ENCODE measurements at regions not wholly inside any gene's neighbourhood (a gene's known extent, or its start where the extent isn't known, plus 50 kb on each side); places are given as distances from the start of the nearest gene placed in this dataset.

GRCh38 chr9:6109986-6110385, 94.6 kb upstream of the RANBP6 start:
- Mint-ChIP-seq H3K4me3 (no peak overlapping the region), H3K9me3 (ENCODE audit: insufficient read depth) (no peaks in the 10 kb centered on the region), H3K27ac (no peak overlapping the region), H3K27me3 (no peaks in the 10 kb centered on the region), H3K4me1 (no peaks in the 10 kb centered on the region)
- no peak overlapping the region for H3K27ac ChIP-seq (ENCODE audit: low read length in 2 of 2)
- H3K36me3 ChIP-seq (replicated peaks in 1 of 2; ENCODE audit: control extremely low read depth in 1 of 2, control insufficient read depth in 1 of 2, extremely low read depth in 1 of 2, insufficient read depth in 2 of 2, low read length in 1 of 2): no peaks in the 10 kb centered on the region
- DNase-seq: no peak
- intact Hi-C loops (cut with micrococcal nuclease): no loop called here
- no peak overlapping the region for H3K4me3 ChIP-seq (ENCODE audit: control extremely low read depth in 1 of 5, extremely low read depth in 1 of 5, insufficient read depth in 1 of 5, low read depth in 2 of 5, low read length in 4 of 5)
- H2AFZ ChIP-seq (ENCODE audit: insufficient read depth, low read depth, low read length, poor library complexity, severe bottlenecking): no peak overlapping the region
- no CpG with 5 or more reads among the region's 2 CpGs for WGBS (ENCODE audit: insufficient coverage)
- ChIA-PET CTCF (no interaction called here), POLR2A (no interaction called here)
- TF ChIP-seq EZH2 (IDR thresholded peaks at IDR 0.05; ENCODE audit: borderline replicate concordance, insufficient read depth, low read depth, low read length, poor library complexity, severe bottlenecking): no peak
- H3K9ac ChIP-seq (ENCODE audit: low read length): no peak overlapping the region
- H3K79me2 ChIP-seq (ENCODE audit: control insufficient read depth, insufficient read depth, low read length): no peaks in the 10 kb centered on the region
- H3K27me3 ChIP-seq (replicated peaks in 1 of 4; ENCODE audit: control extremely low read depth in 1 of 4, control insufficient read depth in 3 of 4, insufficient read depth in 4 of 4, low read length in 3 of 4): no peaks in the 10 kb centered on the region
- H4K20me1 ChIP-seq (ENCODE audit: control insufficient read depth, insufficient read depth, low read length, poor library complexity, severe bottlenecking): no peaks in the 10 kb centered on the region
- no peak overlapping the region for H3K4me2 ChIP-seq (replicated peaks; ENCODE audit: low read depth, low read length, poor library complexity, severe bottlenecking)
- no peak for ATAC-seq (ENCODE audit: low read depth)
- peaks cover 0 to 11% (median 0%) of the 10 kb centered on the region in 3 donors for H3K9me3 ChIP-seq (ENCODE audit: control extremely low read depth in 1 of 3, control insufficient read depth in 2 of 3, insufficient read depth in 1 of 3, low read length in 2 of 3)
- H3K4me1 ChIP-seq (ENCODE audit: control insufficient read depth in 2 of 2, insufficient read depth in 2 of 2, low read length in 2 of 2): no peaks in the 10 kb centered on the region

GRCh38 chr9:6109571-6109970, 94.1 kb upstream of the RANBP6 start:
- no peak overlapping the region for H3K9ac ChIP-seq (ENCODE audit: low read length)
- H3K4me3 ChIP-seq (ENCODE audit: control extremely low read depth in 1 of 5, extremely low read depth in 1 of 5, insufficient read depth in 1 of 5, low read depth in 2 of 5, low read length in 4 of 5): no peak overlapping the region
- no peak overlapping the region for H2AFZ ChIP-seq (ENCODE audit: insufficient read depth, low read depth, low read length, poor library complexity, severe bottlenecking)
- no peaks in the 10 kb centered on the region for H3K79me2 ChIP-seq (ENCODE audit: control insufficient read depth, insufficient read depth, low read length)
- H3K36me3 ChIP-seq (replicated peaks in 1 of 2; ENCODE audit: control extremely low read depth in 1 of 2, control insufficient read depth in 1 of 2, extremely low read depth in 1 of 2, insufficient read depth in 2 of 2, low read length in 1 of 2): no peaks in the 10 kb centered on the region
- no peak for DNase-seq
- no peaks in the 10 kb centered on the region for H3K4me1 ChIP-seq (ENCODE audit: control insufficient read depth in 2 of 2, insufficient read depth in 2 of 2, low read length in 2 of 2)
- Mint-ChIP-seq H3K4me1 (no peaks in the 10 kb centered on the region), H3K4me3 (no peak overlapping the region), H3K27ac (no peak overlapping the region), H3K9me3 (ENCODE audit: insufficient read depth) (no peaks in the 10 kb centered on the region), H3K27me3 (no peaks in the 10 kb centered on the region)
- POLR2A ChIA-PET: no interaction called here
- no peaks in the 10 kb centered on the region for H4K20me1 ChIP-seq (ENCODE audit: control insufficient read depth, insufficient read depth, low read length, poor library complexity, severe bottlenecking)
- no peaks in the 10 kb centered on the region for H3K27me3 ChIP-seq (replicated peaks in 1 of 4; ENCODE audit: control extremely low read depth in 1 of 4, control insufficient read depth in 3 of 4, insufficient read depth in 4 of 4, low read length in 3 of 4)
- ATAC-seq (ENCODE audit: low read depth): no peak
- H3K4me2 ChIP-seq (replicated peaks; ENCODE audit: low read depth, low read length, poor library complexity, severe bottlenecking): no peak overlapping the region
- intact Hi-C loops (cut with micrococcal nuclease): no loop called here
- CTCF ChIA-PET: no interaction called here
- TF ChIP-seq EZH2 (IDR thresholded peaks at IDR 0.05; ENCODE audit: borderline replicate concordance, insufficient read depth, low read depth, low read length, poor library complexity, severe bottlenecking) (no peak), CTCF (IDR thresholded peaks at IDR 0.05) (no peak)
- peaks cover 0 to 8% (median 0%) of the 10 kb centered on the region in 3 donors for H3K9me3 ChIP-seq (ENCODE audit: control extremely low read depth in 1 of 3, control insufficient read depth in 2 of 3, insufficient read depth in 1 of 3, low read length in 2 of 3)
- no peak overlapping the region for H3K27ac ChIP-seq (ENCODE audit: low read length in 2 of 2)

Measured in B cell (primary cell).